Stimulated activated CD8-positive, alpha-beta memory T cell treated with anti-CD3 and anti-CD28 coated beads, Interleukin-15, amount 100 ng/mL, for 24 hours (primary cell): ENCODE measurements at regions not wholly inside any gene's neighbourhood (a gene's known extent, or its start where the extent isn't known, plus 50 kb on each side); places are given as distances from the start of the nearest gene placed in this dataset.
"Not testable (repeated sequence)": the region's sequence is repeated elsewhere in the genome, so short reads cannot be mapped to it uniquely, and the experiment has no call there.

Source experiments
- DNase-seq: peaks from one replicate; pipeline ENCODE4 v3.0.0-alpha.2; 2020; ENCODE audit warnings: low read depth

GRCh38 chr19:20388706-20389225 lies 176.8 kb downstream of the ZNF737 start:
- no peak for DNase-seq

GRCh38 chr19:20385061-20385460 lies 180.5 kb downstream of the ZNF737 start:
- DNase-seq: no peak

GRCh38 chr19:20371911-20372310 lies 193.7 kb downstream of the ZNF737 start:
- DNase-seq: no peak

GRCh38 chr19:20371304-20371703 lies 194.3 kb downstream of the ZNF737 start:
- DNase-seq: not testable (repeated sequence)

- DNase-seq: no peak
Measured at GRCh38 chr19:20367811-20368294, 197.7 kb downstream of the ZNF737 start.

- DNase-seq: no peak
Measured at GRCh38 chr19:20365146-20365545, 198.1 kb downstream of the ZNF486 start.

- no peak for DNase-seq
Measured at GRCh38 chr19:20359933-20360720, 193.1 kb downstream of the ZNF486 start.

GRCh38 chr19:20358841-20359465 lies 191.9 kb downstream of the ZNF486 start:
- DNase-seq: not testable (repeated sequence)

- no peak for DNase-seq
Measured at GRCh38 chr19:20357921-20358320, 190.9 kb downstream of the ZNF486 start.

GRCh38 chr19:20351244-20351643 lies 184.2 kb downstream of the ZNF486 start:
- DNase-seq: no peak

GRCh38 chr19:20349206-20349605 lies 182.2 kb downstream of the ZNF486 start:
- no peak for DNase-seq

GRCh38 chr19:20339444-20339843 lies 172.4 kb downstream of the ZNF486 start:
- DNase-seq: no peak

GRCh38 chr19:20334760-20335159 lies 167.7 kb downstream of the ZNF486 start:
- no peak for DNase-seq

GRCh38 chr19:20333508-20333907 lies 166.5 kb downstream of the ZNF486 start:
- no peak for DNase-seq

GRCh38 chr19:20325151-20325550 lies 158.1 kb downstream of the ZNF486 start:
- no peak for DNase-seq

GRCh38 chr19:20321139-20321763 lies 154.2 kb downstream of the ZNF486 start:
- no peak for DNase-seq

- no peak for DNase-seq
Measured at GRCh38 chr19:20320191-20320590, 153.2 kb downstream of the ZNF486 start.

- DNase-seq: no peak
Measured at GRCh38 chr19:20318616-20319015, 151.6 kb downstream of the ZNF486 start.

GRCh38 chr19:20315543-20315942 lies 148.5 kb downstream of the ZNF486 start:
- no peak for DNase-seq

GRCh38 chr19:20313894-20314293 lies 146.9 kb downstream of the ZNF486 start:
- DNase-seq: no peak

- DNase-seq: no peak
Measured at GRCh38 chr19:20307127-20307526, 140.1 kb downstream of the ZNF486 start.

GRCh38 chr19:20296314-20296713 lies 129.3 kb downstream of the ZNF486 start:
- not testable (repeated sequence) for DNase-seq

- DNase-seq: no peak
Measured at GRCh38 chr19:20294181-20294580, 127.2 kb downstream of the ZNF486 start.
